Hematopoietic multipotent progenitor cell treated with erythropoietin and hydrocortisone succinate and interleukin-3 and kit ligand, for 6 days (in vitro differentiated cells): ENCODE measurements at regions not wholly inside any gene's neighbourhood (a gene's known extent, or its start where the extent isn't known, plus 50 kb on each side); places are given as distances from the start of the nearest gene placed in this dataset.
"Not testable (repeated sequence)": the region's sequence is repeated elsewhere in the genome, so short reads cannot be mapped to it uniquely, and the experiment has no call there.

ENCODE experiments used
- DNase-seq: peaks from one replicate; pipeline ENCODE4 v3.0.0-alpha.2; 2015

DNA sequence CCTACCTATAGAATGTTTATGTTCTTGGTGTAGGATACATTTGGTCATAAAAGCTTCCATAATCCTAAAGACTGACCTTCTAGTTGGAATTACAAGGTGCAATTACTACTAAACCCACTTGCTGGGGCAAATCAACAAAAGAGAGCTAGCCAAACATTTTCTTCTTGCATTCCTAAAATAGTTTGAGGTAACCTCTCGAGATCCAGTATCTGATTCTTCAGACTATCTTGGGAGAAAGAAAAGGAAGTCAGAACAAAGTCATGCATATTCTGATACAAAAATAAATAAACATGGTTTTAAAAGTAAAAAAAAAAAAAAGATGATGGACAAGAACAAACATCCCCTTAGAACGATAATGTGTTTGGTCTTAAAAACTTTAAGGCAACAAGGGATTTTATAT, 294.2 kb upstream of the RSPO3 start:
- no peak for DNase-seq

DNA sequence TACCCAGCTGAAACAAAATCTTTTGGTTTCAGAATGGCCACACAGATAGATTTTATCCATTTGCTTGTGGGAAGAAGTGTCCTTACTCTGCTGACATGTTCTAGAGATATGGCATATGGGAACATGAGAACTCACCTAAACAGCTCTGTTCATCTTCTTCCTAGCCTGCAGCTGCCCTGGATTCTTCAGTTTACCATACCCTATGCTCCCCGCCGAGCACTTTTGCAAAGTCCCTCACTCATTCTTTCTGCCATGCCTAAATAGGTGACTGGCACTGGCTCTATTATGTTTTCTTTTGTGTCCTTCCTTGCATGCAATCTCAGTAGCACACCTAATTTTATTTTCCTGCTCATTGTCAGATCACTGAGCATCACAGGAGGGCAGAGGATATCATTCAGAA, 293.7 kb upstream of the RSPO3 start:
- no peak for DNase-seq

DNA sequence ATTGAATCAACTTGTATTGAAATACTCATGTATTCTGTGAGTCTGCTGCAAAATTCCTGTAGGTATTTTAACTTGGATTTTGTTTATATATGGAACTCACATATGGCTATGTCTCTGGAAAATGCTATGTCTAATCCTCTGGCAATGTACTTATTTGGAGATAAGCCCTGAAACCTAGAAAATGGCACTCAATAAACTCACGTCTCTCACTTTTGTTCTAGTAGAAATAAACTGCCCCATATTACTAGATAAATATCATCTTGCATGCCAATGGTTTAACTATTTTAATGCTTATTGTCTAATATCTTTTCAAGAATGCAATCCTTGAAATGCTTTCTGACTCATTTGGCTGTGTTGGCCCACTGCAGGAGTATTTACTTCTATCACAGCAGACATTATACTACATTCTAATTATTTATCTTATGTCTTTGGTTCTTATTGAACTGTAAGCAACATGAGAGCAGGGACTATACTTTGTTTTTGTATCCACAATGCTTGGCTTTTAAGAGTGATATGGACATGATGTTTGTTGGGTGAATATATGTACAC, 292.2 kb upstream of the RSPO3 start:
- no peak for DNase-seq

DNA sequence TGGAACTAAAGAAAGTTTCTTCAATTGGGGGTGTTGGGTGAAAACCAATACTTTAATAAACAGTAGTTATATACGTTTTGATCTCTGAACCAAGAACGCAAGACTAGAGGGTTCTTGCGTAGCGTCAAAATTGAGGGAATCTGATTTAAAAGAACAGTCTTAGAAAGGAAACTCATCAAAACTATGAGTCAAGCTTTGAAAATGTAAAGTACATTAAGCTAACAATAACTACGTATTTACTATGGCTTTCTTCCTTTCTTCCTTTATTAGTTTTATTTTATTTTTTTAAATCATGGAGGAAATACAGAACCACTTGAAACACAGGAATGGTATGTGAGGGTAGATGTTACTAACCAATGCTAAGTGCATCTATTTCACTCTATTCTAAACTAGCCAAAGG, 287.0 kb upstream of the RSPO3 start:
- no peak for DNase-seq

DNA sequence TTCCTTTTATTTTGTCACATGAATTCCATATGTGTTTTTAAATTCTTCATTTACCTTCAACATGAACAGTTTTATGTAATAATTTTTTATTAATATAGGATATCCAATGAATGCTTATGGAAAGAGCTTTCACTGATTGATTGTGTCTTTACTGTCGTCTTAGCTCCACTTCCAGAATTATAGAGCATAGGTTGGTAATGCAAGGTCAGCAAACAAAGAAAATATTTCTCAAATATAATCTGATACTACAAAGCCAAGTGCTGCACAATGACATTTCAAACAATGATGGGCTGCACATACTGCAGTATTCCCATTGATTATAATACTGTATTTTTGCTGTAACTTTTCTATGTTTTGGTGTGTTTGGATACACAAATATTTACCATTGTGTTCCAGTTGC, 275.7 kb upstream of the RSPO3 start:
- DNase-seq = no peak

- no peak for DNase-seq
Observed at GRCh38 chr6:126848119-126848518, 270.4 kb upstream of the RSPO3 start.

DNA sequence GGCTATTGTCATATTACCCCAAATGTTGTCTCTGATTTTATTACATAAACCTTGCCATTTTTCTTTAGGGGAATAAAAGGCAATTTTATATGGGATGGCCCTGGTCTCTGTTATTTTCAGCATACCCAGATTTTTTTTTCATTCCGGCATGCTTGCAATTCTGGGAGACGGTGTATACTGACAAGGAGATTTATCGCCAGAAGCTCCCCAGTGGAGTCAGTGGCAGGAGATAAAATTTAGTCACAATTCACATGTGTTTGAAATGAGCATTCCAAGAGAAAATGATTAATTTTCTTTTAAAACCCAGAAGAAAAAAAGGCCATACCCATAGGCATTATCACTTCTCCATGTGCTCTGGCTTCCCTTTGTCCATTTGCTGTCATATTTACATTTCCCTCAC, 250.8 kb upstream of the RSPO3 start:
- no peak for DNase-seq

DNA sequence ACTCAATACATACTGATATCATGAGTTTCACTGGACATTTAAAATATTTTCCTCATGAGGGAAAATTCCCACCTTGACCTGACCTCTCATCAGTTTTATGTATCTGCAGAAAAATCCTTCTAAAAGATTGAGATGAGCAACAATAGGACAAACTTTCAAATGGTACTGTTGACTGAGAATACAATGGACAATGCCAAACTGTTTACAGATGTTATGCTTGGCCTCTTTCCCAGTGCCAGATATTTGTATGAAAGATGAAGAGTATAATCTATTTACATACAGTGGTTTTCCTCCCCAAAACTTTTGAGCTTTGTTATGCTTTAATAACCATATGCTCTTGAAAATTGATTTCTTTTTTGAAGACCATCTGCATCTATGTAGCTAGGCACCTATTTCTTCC, 245.1 kb upstream of the RSPO3 start:
- no peak for DNase-seq

DNA sequence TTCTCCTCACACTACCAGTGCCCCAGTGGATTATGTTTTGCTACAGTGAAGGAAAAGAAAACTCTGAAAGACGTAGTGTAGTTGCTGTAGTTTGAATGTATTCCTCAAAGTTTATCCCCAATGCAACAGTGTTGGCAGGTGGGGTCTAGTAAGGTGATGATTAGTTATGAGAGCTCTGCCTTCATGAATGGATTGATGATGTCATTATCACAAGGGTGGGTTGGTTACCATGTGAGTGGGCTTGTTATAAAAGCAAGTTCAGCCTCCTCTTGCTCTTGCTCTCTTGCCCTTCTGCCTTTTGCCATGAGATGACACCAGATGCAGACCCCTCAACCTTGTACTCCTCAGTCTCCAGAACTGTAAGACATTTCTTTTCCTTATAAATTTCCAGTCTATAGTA, 244.7 kb upstream of the RSPO3 start:
- no peak for DNase-seq

GRCh38 chr6:126876446-126876845, 242.0 kb upstream of the RSPO3 start:
- no peak for DNase-seq

GRCh38 chr6:126880964-126881363, 237.5 kb upstream of the RSPO3 start:
- DNase-seq = no peak

DNA sequence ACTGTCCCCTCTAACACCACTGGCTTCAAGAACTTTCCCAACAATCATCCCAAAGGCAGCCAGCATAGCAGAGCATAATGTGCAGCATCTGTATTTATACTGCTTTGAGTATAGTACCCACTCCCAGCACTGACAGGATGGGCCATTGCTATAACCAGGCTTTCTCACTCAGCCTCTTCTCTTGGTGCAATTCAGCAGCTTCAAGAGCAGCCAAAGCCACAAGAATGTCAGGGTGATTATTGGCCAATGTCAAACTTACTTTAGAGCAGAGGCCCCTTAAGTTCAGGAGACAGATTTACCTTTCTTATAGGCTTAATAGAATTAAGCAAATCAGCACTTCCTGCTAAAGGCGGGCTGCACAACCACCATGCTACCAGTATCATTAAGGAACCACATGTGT, 232.4 kb upstream of the RSPO3 start:
- DNase-seq = no peak

DNA sequence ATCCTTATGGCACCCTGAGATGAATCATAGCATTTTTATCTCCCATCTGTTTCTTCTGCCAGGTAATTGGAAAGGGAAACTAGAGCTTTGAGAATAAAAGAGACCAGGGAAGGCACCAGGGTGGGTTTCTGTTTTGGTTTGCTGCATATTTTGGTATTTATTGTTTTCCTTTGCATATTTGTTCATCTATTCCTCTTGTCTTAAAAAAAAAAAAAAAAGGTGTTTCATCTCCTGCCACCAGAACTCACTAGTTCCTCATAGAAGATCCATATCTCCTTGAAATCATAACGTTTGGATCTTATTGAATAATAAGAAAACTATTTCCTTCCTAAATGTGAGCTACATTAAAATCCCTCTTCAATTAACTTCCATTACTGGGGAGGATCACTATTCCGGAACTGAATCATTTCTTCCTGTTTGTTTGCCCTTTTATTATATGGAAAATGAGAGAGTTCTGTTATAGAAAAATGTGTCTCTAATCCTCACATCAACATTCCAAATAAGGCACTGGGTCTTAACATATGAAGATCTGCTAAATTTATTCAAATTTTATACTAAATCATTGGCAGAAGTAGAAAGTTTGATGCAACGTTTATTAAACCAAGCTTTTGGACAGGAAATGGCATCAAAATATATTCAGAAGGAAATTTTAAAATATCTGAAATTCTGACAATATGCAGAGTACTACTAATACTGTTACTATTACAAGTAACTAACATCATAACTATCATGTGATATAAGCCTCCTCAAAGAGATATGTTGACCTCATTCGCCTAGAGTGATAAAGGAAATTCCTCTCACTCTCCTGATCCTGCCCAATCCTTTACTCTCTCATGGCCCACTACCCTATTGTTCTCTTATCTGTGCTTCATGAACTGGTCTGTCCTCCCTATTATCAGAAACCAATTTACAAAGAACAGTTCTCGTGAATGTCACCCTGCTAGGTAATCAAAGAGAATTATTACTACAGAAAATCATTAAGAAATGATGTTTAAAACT, 229.4 kb upstream of the RSPO3 start:
- no peak for DNase-seq

DNA sequence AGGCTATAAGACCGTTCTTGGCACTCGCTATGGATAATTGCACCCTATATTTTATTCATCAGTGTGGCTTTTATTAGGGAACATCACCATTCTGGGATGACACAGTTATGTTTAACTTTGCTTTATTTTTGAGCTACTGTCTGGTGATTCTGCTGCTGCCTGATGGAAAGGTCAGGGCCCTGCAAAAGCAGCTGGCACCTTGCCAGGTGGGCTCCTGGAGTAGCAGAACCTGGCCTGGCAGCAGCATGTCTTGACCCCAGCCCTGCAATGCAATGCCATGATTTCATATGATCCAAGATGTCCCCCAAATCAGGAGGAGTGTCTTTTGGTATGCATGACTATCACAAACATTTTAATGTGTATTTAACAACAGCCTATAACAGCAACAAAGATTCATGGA, 228.4 kb upstream of the RSPO3 start:
- DNase-seq = no peak

DNA sequence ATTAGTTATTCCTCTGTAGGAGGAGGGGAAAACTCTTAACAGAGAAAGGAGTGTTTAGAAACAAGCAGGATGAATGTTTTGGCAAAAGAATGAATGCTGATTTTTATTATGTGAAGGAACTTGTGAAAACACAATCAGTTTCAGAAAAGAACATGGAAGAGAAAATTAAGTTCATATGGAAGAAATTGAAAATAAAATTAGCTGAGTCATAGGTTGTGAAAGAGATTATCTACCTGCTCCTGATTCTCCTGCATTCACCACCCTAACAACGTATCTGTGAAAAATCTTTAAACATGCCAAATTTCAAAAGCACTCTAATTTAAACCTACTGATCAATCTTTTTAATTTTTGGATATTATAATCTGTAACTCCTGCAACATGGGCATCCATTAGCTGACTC, 227.3 kb upstream of the RSPO3 start:
- DNase-seq = no peak

GRCh38 chr6:126892869-126893268, 225.6 kb upstream of the RSPO3 start:
- not testable (repeated sequence) for DNase-seq

DNA sequence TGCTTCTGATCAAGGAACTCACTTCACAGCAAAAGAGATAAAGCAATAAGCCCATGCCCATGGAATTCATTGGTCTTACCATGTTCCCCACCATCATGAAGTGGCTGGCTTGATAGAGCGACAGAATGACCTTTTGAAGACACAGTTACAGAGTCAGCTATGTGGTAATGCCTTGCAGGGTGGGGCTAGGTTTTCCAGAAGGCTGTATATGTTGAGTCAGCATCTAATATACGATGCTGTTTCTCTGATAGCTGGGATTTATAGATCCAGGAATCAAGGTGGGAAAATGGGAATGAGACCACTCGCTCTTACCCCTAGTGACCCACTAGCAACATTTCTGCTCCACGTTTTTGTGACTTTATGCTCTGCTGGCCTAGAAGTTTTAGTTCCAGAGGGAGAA, 220.7 kb upstream of the RSPO3 start:
- DNase-seq = no peak

GRCh38 chr6:126904176-126904575, 214.3 kb upstream of the RSPO3 start:
- DNase-seq = no peak

DNA sequence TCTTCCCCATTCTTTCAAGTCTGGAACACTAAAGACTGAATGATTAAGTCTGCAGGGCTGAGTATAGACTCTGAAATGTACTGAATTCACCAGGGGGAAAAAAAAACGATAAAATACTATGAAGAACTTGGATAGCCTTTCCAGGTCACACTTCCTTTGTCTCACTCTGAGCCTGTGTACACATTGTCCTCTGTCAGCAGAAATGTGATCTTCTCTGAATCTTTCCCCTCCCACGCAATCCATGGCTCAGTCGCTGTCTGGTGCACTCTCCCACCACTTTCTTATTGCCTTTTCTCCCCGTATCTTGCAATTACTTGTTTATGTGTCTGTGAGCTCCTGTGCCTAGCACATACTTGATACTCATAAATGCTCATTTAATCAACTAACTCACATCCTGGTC, 212.6 kb upstream of the RSPO3 start:
- no peak for DNase-seq

GRCh38 chr6:126907312-126907711, 211.2 kb upstream of the RSPO3 start:
- DNase-seq = no peak

GRCh38 chr6:126907996-126908395, 210.5 kb upstream of the RSPO3 start:
- DNase-seq = no peak

DNA sequence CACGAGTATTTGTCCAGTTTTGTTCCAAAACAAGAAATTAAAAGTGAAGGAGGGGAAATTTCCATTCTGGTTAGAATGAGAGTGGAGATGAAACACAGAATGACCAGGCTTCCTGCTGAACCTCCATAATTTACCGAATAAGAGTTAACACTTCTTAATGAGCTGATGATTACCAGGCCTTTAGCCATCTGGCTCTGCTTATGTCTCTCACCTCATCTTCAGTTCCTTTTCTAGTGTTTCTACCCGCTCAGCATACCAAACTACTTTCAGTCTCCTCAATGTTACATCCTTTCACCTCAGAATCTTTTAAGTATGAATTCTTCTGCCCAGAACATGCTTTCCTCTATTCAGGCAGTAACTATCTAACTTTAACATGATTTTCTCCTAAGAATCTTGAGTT, 209.0 kb upstream of the RSPO3 start:
- DNase-seq = no peak

GRCh38 chr6:126913651-126914050, 204.8 kb upstream of the RSPO3 start:
- DNase-seq = no peak

DNA sequence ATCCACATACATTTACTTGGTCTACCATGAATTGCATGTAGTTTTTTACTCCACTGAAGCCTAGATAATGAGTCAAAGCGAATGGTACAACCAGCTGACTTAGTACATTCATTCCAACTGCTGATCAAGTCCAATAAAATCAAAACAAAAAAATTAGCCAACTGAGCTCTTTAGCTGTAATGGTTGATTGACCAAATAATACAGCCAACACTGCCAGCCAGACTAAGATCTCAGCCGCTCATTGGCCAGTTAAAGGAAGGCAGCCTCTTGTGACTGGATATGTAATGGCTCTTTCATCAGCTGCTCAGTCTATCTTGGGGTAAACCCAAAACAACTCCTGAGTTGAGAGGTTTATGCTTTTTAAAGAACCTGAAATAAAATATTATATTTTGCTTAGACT, 204.3 kb upstream of the RSPO3 start:
- DNase-seq = no peak

- DNase-seq = no peak
Observed at GRCh38 chr6:126914801-126915200, 203.7 kb upstream of the RSPO3 start.
